GM12878 (cell line): ENCODE measurements at regions not wholly inside any gene's neighbourhood (a gene's known extent, or its start where the extent isn't known, plus 50 kb on each side); places are given as distances from the start of the nearest gene placed in this dataset.

ENCODE experiments used
- CTCF ChIP-seq, 3 experiments: IDR thresholded peaks in 2 of 3; conservative IDR thresholded peaks in 1 of 3; 2 replicates each; pipeline ENCODE4 v1.5.1; 2011; ENCODE audit warnings: low read depth in 3 of 3, low read length in 3 of 3, mild to moderate bottlenecking in 3 of 3, control low read depth in 2 of 3, moderate library complexity in 2 of 3, inconsistent platforms in 1 of 3, mixed read lengths in 1 of 3; ENCODE audit not compliant: control insufficient read depth in 2 of 3, insufficient read depth in 1 of 3; ENCODE audit errors: extremely low read depth in 1 of 3
- EZH2 ChIP-seq: IDR thresholded peaks from 2 replicates; pipeline ENCODE4 v1.6.1; 2012; ENCODE audit warnings: low read depth, mild to moderate bottlenecking, control low read depth, inconsistent platforms, low read length, borderline replicate concordance; ENCODE audit not compliant: control insufficient read depth
- NR2F1 ChIP-seq: fragments of 450-650 bp; conservative IDR thresholded peaks from 2 replicates; pipeline ENCODE4 v1.6.1; 2017; ENCODE audit warnings: mild to moderate bottlenecking
- PAX8 ChIP-seq: fragments of 450-650 bp; IDR thresholded peaks from 2 replicates; pipeline ENCODE4 v1.6.1; 2017; ENCODE audit warnings: mild to moderate bottlenecking, moderate library complexity

- TF ChIP-seq PAX8 (no peak), NR2F1 (no peak), EZH2 (no peak), CTCF (IDR thresholded peaks at IDR 0.05 in 2 of 3, conservative IDR thresholded peaks at IDR 0.05 in 1 of 3; ENCODE audit: control insufficient read depth in 2 of 3, extremely low read depth in 1 of 3, insufficient read depth in 1 of 3, low read depth in 3 of 3, low read length in 3 of 3) (no peak)
Observed at GRCh38 chr18:24584205-24584604, 123.8 kb downstream of the HRH4 start.
